K562 (cell line): ENCODE measurements at regions not wholly inside any gene's neighbourhood (a gene's known extent, or its start where the extent isn't known, plus 50 kb on each side); places are given as distances from the start of the nearest gene placed in this dataset.
A peak's percentile ranks its signal among the peaks of the same experiment; 100 is the strongest.

Source experiments
- ATAC-seq: fragments of 200-7000 bp; cut with Tn5 transposase; 3 replicates; pipeline ENCODE4 v1.9.1; 2020; ENCODE audit warnings: moderate library complexity
- BruUV-seq: library from RNA; stranded (reverse); fragments of 400-500 nt; replicated peaks from 2 replicates; lab custom pipeline; 2021; lab: Mats Ljungman, UMichigan
- CTCF ChIA-PET: fragments of 300-600 bp; formaldehyde crosslinking; extraction: SDS; loops from one replicate; lab custom pipeline; 2021; ENCODE audit warnings: low intra/inter-chr PET ratio; lab: Yijun Ruan, JAX
- POLR2A ChIA-PET: fragments of 300-600, 350-650 bp; sonication (Branson Sonifier 250); formaldehyde crosslinking; extraction: SDS; loops from one replicate; lab custom pipeline; 2021; ENCODE audit warnings: antibody characterized with exemption, inconsistent platforms; lab: Yijun Ruan, JAX
- DNase-seq, 4 experiments: peaks; one replicate each; pipeline versions ENCODE4 v3.0.0 to v3.0.0-alpha.2; 2011 to 2018; ENCODE audit warnings: low spot score in 3 of 4, mixed read lengths in 3 of 4; ENCODE audit errors: extremely low read depth in 1 of 4
- FAIRE-seq: peaks from 2 replicates; lab custom pipeline; 2011; peaks lifted over from hg19 to GRCh38; lab: Jason Lieb, UNC
- H2AFZ ChIP-seq: 2 replicates; pipeline ENCODE4 v1.6.0; 2011; ENCODE audit warnings: low read depth, low read length, control low read depth, inconsistent platforms
- H3K27ac ChIP-seq: fragments of 200-600 bp; 3 replicates; pipeline ENCODE4 v1.8.0; 2011; ENCODE audit warnings: low read depth, mild to moderate bottlenecking, control low read depth, inconsistent platforms, low read length, moderate library complexity, mixed read lengths; ENCODE audit errors: extremely low read depth
- H3K27me3 ChIP-seq, 2 experiments: fragments of 300-600 bp in 1 of 2; 2 replicates in 1 of 2; 3 replicates in 1 of 2; pipeline versions ENCODE4 v1.6.0 to v1.8.0; 2011; ENCODE audit warnings: inconsistent platforms in 2 of 2, low read length in 2 of 2, mild to moderate bottlenecking in 1 of 2, mixed read lengths in 1 of 2, moderate library complexity in 1 of 2; ENCODE audit not compliant: control insufficient read depth in 2 of 2, insufficient read depth in 2 of 2
- H3K36me3 ChIP-seq: fragments of 300-600 bp; 3 replicates; pipeline ENCODE4 v1.8.0; 2011; ENCODE audit warnings: mild to moderate bottlenecking, low read length, inconsistent platforms; ENCODE audit not compliant: control insufficient read depth, insufficient read depth
- H3K4me1 ChIP-seq, 2 experiments: fragments of 200-600 bp in 1 of 2; replicated peaks in 1 of 2; 2 replicates in 1 of 2; 3 replicates in 1 of 2; pipeline versions ENCODE4 v1.5.1 to v1.8.0; 2011; ENCODE audit warnings: inconsistent platforms in 2 of 2, low read length in 2 of 2, mild to moderate bottlenecking in 1 of 2, mixed read lengths in 1 of 2, moderate library complexity in 1 of 2; ENCODE audit not compliant: control insufficient read depth in 2 of 2, insufficient read depth in 2 of 2
- H3K4me2 ChIP-seq: 2 replicates; pipeline ENCODE4 v1.6.1; 2011; ENCODE audit warnings: low read length, control low read depth, inconsistent platforms, mixed read lengths; ENCODE audit not compliant: insufficient read depth
- H3K4me3 ChIP-seq: fragments of 200-600 bp; sonication (generic), shearing (Covaris generic); 2 replicates; pipeline ENCODE4 v1.5.1; 2016; ENCODE audit warnings: control low read depth, inconsistent platforms
- H3K79me2 ChIP-seq: fragments of 200-600 bp; 3 replicates; pipeline ENCODE4 v1.8.0; 2011; ENCODE audit warnings: low read length, inconsistent platforms; ENCODE audit not compliant: control insufficient read depth, insufficient read depth
- H3K9ac ChIP-seq, 2 experiments: 2 replicates each; pipeline versions ENCODE4 v1.6.0 to v1.6.1; 2011; ENCODE audit warnings: low read depth in 2 of 2, low read length in 2 of 2, control low read depth in 1 of 2, inconsistent platforms in 1 of 2, mild to moderate bottlenecking in 1 of 2, mixed read lengths in 1 of 2; ENCODE audit not compliant: insufficient read depth in 1 of 2
- H3K9me1 ChIP-seq: one replicate; pipeline ENCODE4 v1.6.0; 2011; ENCODE audit warnings: inconsistent platforms, mild to moderate bottlenecking, low read length, moderate library complexity; ENCODE audit not compliant: control insufficient read depth, insufficient read depth
- H3K9me3 ChIP-seq: replicated peaks from 2 replicates; pipeline ENCODE4 v1.5.1; 2011; ENCODE audit warnings: low read depth, low read length, inconsistent platforms; ENCODE audit not compliant: control insufficient read depth, insufficient read depth
- H4K20me1 ChIP-seq: replicated peaks from 2 replicates; pipeline ENCODE4 v1.6.1; 2011; ENCODE audit warnings: low read length, inconsistent platforms, mixed read lengths; ENCODE audit not compliant: control insufficient read depth, insufficient read depth
- BCOR ChIP-seq: fragments of 450-650 bp; IDR thresholded peaks from 2 replicates; pipeline ENCODE4 v1.6.1; 2016
- HLTF ChIP-seq: fragments of 450-650 bp; IDR thresholded peaks from 2 replicates; pipeline ENCODE4 v1.6.1; 2016
- NBN ChIP-seq: fragments of 450-650 bp; IDR thresholded peaks from 2 replicates; pipeline ENCODE4 v1.6.1; 2016; ENCODE audit warnings: low read depth, mild to moderate bottlenecking
- SOX6 ChIP-seq: fragments of 450-650 bp; IDR thresholded peaks from 2 replicates; pipeline ENCODE4 v1.6.1; 2014; ENCODE audit warnings: mild to moderate bottlenecking
- ZNF3 ChIP-seq: fragments of 250-450 bp; sonication (Bioruptor Pico); IDR thresholded peaks from 2 replicates; pipeline ENCODE4 v1.5.0; 2021; ENCODE audit warnings: mild to moderate bottlenecking, moderate library complexity
- WGBS: fragments of 100-300 bp; shearing (Covaris generic); methylation state at CpG from one replicate; pipeline ENCODE4 v1.1.6; 2016; ENCODE audit warnings: low coverage, mixed read lengths; ENCODE audit not compliant: insufficient coverage; ENCODE audit errors: missing lambda C conversion rate; 5-methylcytosine and 5-hydroxymethylcytosine counted together
- in situ Hi-C: fragments of 300-500 bp; cut with MboI; formaldehyde crosslinking; loops from 4 replicates; pipeline ENCODE4 v1.15.0; 2018; ENCODE audit warnings: inconsistent platforms, mixed read lengths
- intact Hi-C: fragments of 100-400 bp; cut with micrococcal nuclease; formaldehyde crosslinking; loops from 2 replicates; pipeline ENCODE4 v1.14.2; 2022
- TF ChIP-seq, protein P1 (sequence below): fragments of 250-450 bp; sonication (Bioruptor Pico); IDR thresholded peaks from 2 replicates; pipeline ENCODE4 v1.9.0; 2021; ENCODE audit warnings: mild to moderate bottlenecking, inconsistent platforms
- TF ChIP-seq, protein P2 (sequence below): fragments of 250-450 bp; sonication (Bioruptor Pico); IDR thresholded peaks from 2 replicates; pipeline ENCODE4 v1.8.0; 2022; ENCODE audit warnings: inconsistent platforms
- TF ChIP-seq, protein P3 (sequence below): fragments of 200-400 bp; formaldehyde crosslinking; IDR thresholded peaks from 2 replicates; pipeline ENCODE4 v1.6.1; 2017; ENCODE audit warnings: mild to moderate bottlenecking, low read depth, low read length, moderate library complexity
- TF ChIP-seq, protein P4 (sequence below), 2 experiments: fragments of 150-350 bp in 1 of 2; IDR thresholded peaks; 2 replicates each; pipeline ENCODE4 v1.6.1; 2012 to 2016; ENCODE audit warnings: low read depth in 2 of 2, low read length in 2 of 2, mild to moderate bottlenecking in 1 of 2, moderate library complexity in 1 of 2

DNA sequence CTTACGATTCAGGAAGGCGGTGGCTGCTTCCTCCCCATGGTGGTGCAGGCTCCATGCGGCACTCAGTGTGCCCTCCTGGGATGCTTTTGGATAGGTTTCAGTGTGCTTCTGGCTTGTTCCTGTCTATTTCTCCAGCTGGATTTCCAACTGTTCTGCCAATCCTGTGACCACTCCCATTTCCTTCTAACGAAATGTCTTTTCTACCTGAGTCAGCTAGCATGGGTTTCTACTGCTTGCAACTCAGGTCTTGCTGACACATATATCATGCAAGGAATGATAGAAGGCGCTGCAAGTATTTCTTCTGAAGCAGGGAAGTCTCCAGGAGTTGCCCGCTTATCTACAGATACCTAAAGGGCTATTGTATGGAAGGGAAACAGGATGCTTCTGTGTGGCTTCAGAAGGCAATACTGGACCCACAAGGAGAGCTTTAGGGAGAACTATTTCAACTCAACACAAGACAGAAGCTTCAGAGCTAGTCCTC lies 244.4 kb downstream of the OPA1 start (continued):
- TF ChIP-seq BCOR (no peak), NBN (0 out of 2 replicates have a peak, but pooled peaks have one; percentile 13), SOX6 (peak; percentile 48; the same call in 1 of the 2 replicates), ZNF3 (no peak), HLTF (no peak)
- TF ChIP-seq, protein P1, sequence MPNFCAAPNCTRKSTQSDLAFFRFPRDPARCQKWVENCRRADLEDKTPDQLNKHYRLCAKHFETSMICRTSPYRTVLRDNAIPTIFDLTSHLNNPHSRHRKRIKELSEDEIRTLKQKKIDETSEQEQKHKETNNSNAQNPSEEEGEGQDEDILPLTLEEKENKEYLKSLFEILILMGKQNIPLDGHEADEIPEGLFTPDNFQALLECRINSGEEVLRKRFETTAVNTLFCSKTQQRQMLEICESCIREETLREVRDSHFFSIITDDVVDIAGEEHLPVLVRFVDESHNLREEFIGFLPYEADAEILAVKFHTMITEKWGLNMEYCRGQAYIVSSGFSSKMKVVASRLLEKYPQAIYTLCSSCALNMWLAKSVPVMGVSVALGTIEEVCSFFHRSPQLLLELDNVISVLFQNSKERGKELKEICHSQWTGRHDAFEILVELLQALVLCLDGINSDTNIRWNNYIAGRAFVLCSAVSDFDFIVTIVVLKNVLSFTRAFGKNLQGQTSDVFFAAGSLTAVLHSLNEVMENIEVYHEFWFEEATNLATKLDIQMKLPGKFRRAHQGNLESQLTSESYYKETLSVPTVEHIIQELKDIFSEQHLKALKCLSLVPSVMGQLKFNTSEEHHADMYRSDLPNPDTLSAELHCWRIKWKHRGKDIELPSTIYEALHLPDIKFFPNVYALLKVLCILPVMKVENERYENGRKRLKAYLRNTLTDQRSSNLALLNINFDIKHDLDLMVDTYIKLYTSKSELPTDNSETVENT (CRISPR knock-in tag), result no peak
- TF ChIP-seq, protein P2, sequence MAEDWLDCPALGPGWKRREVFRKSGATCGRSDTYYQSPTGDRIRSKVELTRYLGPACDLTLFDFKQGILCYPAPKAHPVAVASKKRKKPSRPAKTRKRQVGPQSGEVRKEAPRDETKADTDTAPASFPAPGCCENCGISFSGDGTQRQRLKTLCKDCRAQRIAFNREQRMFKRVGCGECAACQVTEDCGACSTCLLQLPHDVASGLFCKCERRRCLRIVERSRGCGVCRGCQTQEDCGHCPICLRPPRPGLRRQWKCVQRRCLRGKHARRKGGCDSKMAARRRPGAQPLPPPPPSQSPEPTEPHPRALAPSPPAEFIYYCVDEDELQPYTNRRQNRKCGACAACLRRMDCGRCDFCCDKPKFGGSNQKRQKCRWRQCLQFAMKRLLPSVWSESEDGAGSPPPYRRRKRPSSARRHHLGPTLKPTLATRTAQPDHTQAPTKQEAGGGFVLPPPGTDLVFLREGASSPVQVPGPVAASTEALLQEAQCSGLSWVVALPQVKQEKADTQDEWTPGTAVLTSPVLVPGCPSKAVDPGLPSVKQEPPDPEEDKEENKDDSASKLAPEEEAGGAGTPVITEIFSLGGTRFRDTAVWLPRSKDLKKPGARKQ (CRISPR knock-in tag), result no peak

DNA sequence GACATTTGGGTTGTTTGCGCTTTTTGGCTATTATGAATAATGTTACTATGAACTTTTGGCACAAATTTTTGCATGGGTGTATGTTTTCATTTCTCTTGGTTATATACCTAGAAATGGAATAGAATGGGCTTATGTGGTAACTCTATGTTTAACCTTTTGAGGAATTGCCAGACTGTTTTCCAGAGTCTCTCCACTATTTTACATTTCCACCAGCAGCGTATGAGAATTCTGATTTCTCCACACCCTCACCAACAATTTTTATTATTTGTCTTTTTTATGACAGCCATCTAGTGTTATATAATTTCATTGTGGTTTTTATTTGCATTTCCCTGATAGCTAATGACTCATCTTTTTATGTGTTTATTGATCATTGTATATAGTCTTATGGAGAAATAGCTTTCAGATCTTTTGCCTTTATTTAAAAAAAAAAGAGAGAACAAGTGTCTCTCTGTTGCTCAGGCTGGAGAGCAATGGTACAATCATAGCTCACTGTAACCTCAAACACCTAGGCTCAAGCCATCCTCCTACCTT lies 247.2 kb downstream of the OPA1 start:
- H3K4me1 ChIP-seq, result peaks cover 32 to 58% of the 10 kb centered on the region in 2 experiments
- CTCF ChIA-PET, result no interaction called here
- H3K4me2 ChIP-seq, result no peak overlapping the region
- no peak overlapping the region for H3K4me3 ChIP-seq
- no peak for FAIRE-seq
- no peak overlapping the region for H3K9ac ChIP-seq
- no peak overlapping the region for H3K27ac ChIP-seq
- H3K79me2 ChIP-seq, result peaks cover 7% of the 10 kb centered on the region; the same call in 2 of the 3 replicates
- H3K27me3 ChIP-seq, result no peaks in the 10 kb centered on the region
- in situ Hi-C loops, result no loop called here
- POLR2A ChIA-PET, result interaction anchor here (0.8 kb wide), 1 partner anchor 115 kb away, joined by 3 read pairs; no protein-coding TSS in a partner anchor
- intact Hi-C loops, result loop anchor here (5.0 kb wide), 1 partner anchor 47 kb away; no protein-coding TSS in a partner anchor
- no peaks in the 10 kb centered on the region for H3K9me1 ChIP-seq
- peaks cover 9% of the 10 kb centered on the region for H3K9me3 ChIP-seq
- H4K20me1 ChIP-seq, result no peaks in the 10 kb centered on the region
- no TSS peak for BruUV-seq
- no peak for ATAC-seq
- WGBS, result 92% methylated on average over 2 of the region's 2 CpGs
- peaks cover 5% of the 10 kb centered on the region; the same call in 2 of the 3 replicates for H3K36me3 ChIP-seq
- H2AFZ ChIP-seq, result no peak overlapping the region
- no peak for DNase-seq
- TF ChIP-seq, protein P3, sequence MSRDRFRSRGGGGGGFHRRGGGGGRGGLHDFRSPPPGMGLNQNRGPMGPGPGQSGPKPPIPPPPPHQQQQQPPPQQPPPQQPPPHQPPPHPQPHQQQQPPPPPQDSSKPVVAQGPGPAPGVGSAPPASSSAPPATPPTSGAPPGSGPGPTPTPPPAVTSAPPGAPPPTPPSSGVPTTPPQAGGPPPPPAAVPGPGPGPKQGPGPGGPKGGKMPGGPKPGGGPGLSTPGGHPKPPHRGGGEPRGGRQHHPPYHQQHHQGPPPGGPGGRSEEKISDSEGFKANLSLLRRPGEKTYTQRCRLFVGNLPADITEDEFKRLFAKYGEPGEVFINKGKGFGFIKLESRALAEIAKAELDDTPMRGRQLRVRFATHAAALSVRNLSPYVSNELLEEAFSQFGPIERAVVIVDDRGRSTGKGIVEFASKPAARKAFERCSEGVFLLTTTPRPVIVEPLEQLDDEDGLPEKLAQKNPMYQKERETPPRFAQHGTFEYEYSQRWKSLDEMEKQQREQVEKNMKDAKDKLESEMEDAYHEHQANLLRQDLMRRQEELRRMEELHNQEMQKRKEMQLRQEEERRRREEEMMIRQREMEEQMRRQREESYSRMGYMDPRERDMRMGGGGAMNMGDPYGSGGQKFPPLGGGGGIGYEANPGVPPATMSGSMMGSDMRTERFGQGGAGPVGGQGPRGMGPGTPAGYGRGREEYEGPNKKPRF, result no peak
- TF ChIP-seq, protein P4, sequence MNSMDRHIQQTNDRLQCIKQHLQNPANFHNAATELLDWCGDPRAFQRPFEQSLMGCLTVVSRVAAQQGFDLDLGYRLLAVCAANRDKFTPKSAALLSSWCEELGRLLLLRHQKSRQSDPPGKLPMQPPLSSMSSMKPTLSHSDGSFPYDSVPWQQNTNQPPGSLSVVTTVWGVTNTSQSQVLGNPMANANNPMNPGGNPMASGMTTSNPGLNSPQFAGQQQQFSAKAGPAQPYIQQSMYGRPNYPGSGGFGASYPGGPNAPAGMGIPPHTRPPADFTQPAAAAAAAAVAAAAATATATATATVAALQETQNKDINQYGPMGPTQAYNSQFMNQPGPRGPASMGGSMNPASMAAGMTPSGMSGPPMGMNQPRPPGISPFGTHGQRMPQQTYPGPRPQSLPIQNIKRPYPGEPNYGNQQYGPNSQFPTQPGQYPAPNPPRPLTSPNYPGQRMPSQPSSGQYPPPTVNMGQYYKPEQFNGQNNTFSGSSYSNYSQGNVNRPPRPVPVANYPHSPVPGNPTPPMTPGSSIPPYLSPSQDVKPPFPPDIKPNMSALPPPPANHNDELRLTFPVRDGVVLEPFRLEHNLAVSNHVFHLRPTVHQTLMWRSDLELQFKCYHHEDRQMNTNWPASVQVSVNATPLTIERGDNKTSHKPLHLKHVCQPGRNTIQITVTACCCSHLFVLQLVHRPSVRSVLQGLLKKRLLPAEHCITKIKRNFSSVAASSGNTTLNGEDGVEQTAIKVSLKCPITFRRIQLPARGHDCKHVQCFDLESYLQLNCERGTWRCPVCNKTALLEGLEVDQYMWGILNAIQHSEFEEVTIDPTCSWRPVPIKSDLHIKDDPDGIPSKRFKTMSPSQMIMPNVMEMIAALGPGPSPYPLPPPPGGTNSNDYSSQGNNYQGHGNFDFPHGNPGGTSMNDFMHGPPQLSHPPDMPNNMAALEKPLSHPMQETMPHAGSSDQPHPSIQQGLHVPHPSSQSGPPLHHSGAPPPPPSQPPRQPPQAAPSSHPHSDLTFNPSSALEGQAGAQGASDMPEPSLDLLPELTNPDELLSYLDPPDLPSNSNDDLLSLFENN (IDR thresholded peaks at IDR 0.05; ENCODE audit: low read depth in 2 of 2, low read length in 2 of 2), result no peak
